Activated T-helper 1 cell treated with anti-CD3 and anti-CD28 coated beads, Interleukin-12 subunit alpha, Interleukin-12 subunit beta, Interleukin-2, Interleukin-4 antibody, amounts not matched to agents 30 ng/mL and 10 ng/mL and 1 ng/mL, durations not matched to agents 14 hours and 24 hours and 36 hours (primary cell): ENCODE measurements at regions not wholly inside any gene's neighbourhood (a gene's known extent, or its start where the extent isn't known, plus 50 kb on each side); places are given as distances from the start of the nearest gene placed in this dataset.
"Not testable (repeated sequence)": the region's sequence is repeated elsewhere in the genome, so short reads cannot be mapped to it uniquely, and the experiment has no call there.

ENCODE experiments used
- DNase-seq: peaks from one replicate; pipeline ENCODE4 v3.0.0; 2021; ENCODE audit warnings: low spot score
- H3K27ac Mint-ChIP-seq: one replicate; pipeline ENCODE4 v1.8.0; 2021; ENCODE audit warnings: mild to moderate bottlenecking, mixed read lengths
- H3K27me3 Mint-ChIP-seq: one replicate; pipeline ENCODE4 v1.8.0; 2022; ENCODE audit warnings: mild to moderate bottlenecking, moderate library complexity, mixed read lengths; ENCODE audit not compliant: insufficient read depth
- H3K36me3 Mint-ChIP-seq: one replicate; pipeline ENCODE4 v1.8.0; 2021; ENCODE audit warnings: low read depth, mixed read lengths
- H3K4me1 Mint-ChIP-seq: one replicate; pipeline ENCODE4 v1.8.0; 2021; ENCODE audit warnings: low read depth, mixed read lengths
- H3K4me3 Mint-ChIP-seq: one replicate; pipeline ENCODE4 v1.8.0; 2021; ENCODE audit warnings: mild to moderate bottlenecking, moderate library complexity, mixed read lengths
- H3K9me3 Mint-ChIP-seq: one replicate; pipeline ENCODE4 v1.8.0; 2021; ENCODE audit warnings: mixed read lengths
- intact Hi-C: fragments of 100-400 bp; cut with micrococcal nuclease; formaldehyde crosslinking; loops from one replicate; pipeline ENCODE4 v1.15.1; 2024

GRCh38 chr11:12606597-12606996, 67.6 kb upstream of the TEAD1 start:
- no peaks in the 10 kb centered on the region for H3K4me1 Mint-ChIP-seq

GRCh38 chr11:12608678-12609077, 65.5 kb upstream of the TEAD1 start:
- peaks cover 24% of the 10 kb centered on the region for H3K9me3 Mint-ChIP-seq
- DNase-seq, intact Hi-C loops, H3K4me3 Mint-ChIP-seq, H3K36me3 Mint-ChIP-seq, H3K4me1 Mint-ChIP-seq, H3K27ac Mint-ChIP-seq, H3K27me3 Mint-ChIP-seq: not testable (repeated sequence)

More at GRCh38 chr11:12606597-12606996, 67.6 kb upstream of the TEAD1 start:
- no peak for DNase-seq
- Mint-ChIP-seq H3K27me3 (peaks cover 2% of the 10 kb centered on the region), H3K9me3 (peaks cover 13% of the 10 kb centered on the region), H3K4me3 (no peak overlapping the region), H3K27ac (no peak overlapping the region), H3K36me3 (no peaks in the 10 kb centered on the region)
- intact Hi-C loops, result no loop called here

GRCh38 chr11:12611352-12611751, 62.9 kb upstream of the TEAD1 start:
- peaks cover 2% of the 10 kb centered on the region for H3K27me3 Mint-ChIP-seq
- no peak overlapping the region for H3K4me3 Mint-ChIP-seq
- no peaks in the 10 kb centered on the region for H3K36me3 Mint-ChIP-seq
- intact Hi-C loops, result no loop called here
- H3K27ac Mint-ChIP-seq, result no peak overlapping the region
- H3K9me3 Mint-ChIP-seq, result peaks cover 24% of the 10 kb centered on the region
- no peaks in the 10 kb centered on the region for H3K4me1 Mint-ChIP-seq
- DNase-seq, result no peak

GRCh38 chr11:12617632-12618031, 56.6 kb upstream of the TEAD1 start:
- Mint-ChIP-seq H3K36me3 (no peaks in the 10 kb centered on the region), H3K4me1 (no peaks in the 10 kb centered on the region), H3K9me3 (peaks cover 5% of the 10 kb centered on the region), H3K27ac (no peak overlapping the region), H3K4me3 (no peak overlapping the region), H3K27me3 (peaks cover 2% of the 10 kb centered on the region)
- intact Hi-C loops, result no loop called here
- DNase-seq, result no peak

- intact Hi-C loops, result no loop called here
Observed at GRCh38 chr11:12618743-12619540, 55.3 kb upstream of the TEAD1 start.

GRCh38 chr11:12623869-12624268, 50.4 kb upstream of the TEAD1 start:
- Mint-ChIP-seq H3K36me3 (no peaks in the 10 kb centered on the region), H3K4me1 (no peaks in the 10 kb centered on the region), H3K9me3 (peaks cover 4% of the 10 kb centered on the region), H3K4me3 (no peak overlapping the region), H3K27ac (no peak overlapping the region), H3K27me3 (peaks cover 4% of the 10 kb centered on the region)
- no peak for DNase-seq
- intact Hi-C loops, result no loop called here

More at GRCh38 chr11:12618743-12619540, 55.3 kb upstream of the TEAD1 start:
- Mint-ChIP-seq H3K9me3 (no peaks in the 10 kb centered on the region), H3K27ac (no peak overlapping the region), H3K27me3 (peaks cover under 1% of the 10 kb centered on the region), H3K4me3 (no peak overlapping the region), H3K4me1 (no peaks in the 10 kb centered on the region), H3K36me3 (no peaks in the 10 kb centered on the region)
- DNase-seq, result no peak
